Gastrocnemius medialis (tissue), 4 donors: ENCODE measurements at regions not wholly inside any gene's neighbourhood (a gene's known extent, or its start where the extent isn't known, plus 50 kb on each side); places are given as distances from the start of the nearest gene placed in this dataset.

ENCODE experiments used
- ATAC-seq, 2 donors: fragments of 150-250 bp; one replicate each; pipeline ENCODE4 v1.9.1; 2016
- DNase-seq, 2 donors: peaks; one replicate each; pipeline ENCODE4 v3.0.0-alpha.2; 2019
- H3K27ac ChIP-seq, 4 donors: fragments of 200-600 bp; sonication (generic); 1 replicate in 1 of 4; 2 replicates in 3 of 4; pipeline ENCODE4 v1.5.1; 2016 to 2018; ENCODE audit warnings: mild to moderate bottlenecking in 2 of 4, moderate library complexity in 1 of 4
- H3K27me3 ChIP-seq, 3 donors: fragments of 200-600 bp; sonication (generic) in 2 of 3; 1 replicate in 1 of 3; 2 replicates in 2 of 3; pipeline versions ENCODE4 v1.5.1 to v1.6.0; 2016 to 2019; ENCODE audit warnings: mild to moderate bottlenecking in 1 of 3, moderate library complexity in 1 of 3
- H3K36me3 ChIP-seq, 2 donors: fragments of 200-600 bp; sonication (generic) in 1 of 2; one replicate each; pipeline ENCODE4 v1.5.1; 2017 to 2018
- H3K4me1 ChIP-seq, 2 donors: fragments of 200-600 bp; sonication (generic) in 1 of 2; one replicate each; pipeline ENCODE4 v1.5.1; 2016 to 2017; ENCODE audit warnings: mild to moderate bottlenecking in 2 of 2
- H3K4me3 ChIP-seq, 4 donors: fragments of 200-600 bp; sonication (generic) in 3 of 4; 1 replicate in 1 of 4; 2 replicates in 3 of 4; pipeline ENCODE4 v1.5.1; 2016 to 2019; ENCODE audit warnings: mild to moderate bottlenecking in 2 of 4
- H3K9me3 ChIP-seq, 3 donors: fragments of 200-600 bp; sonication (generic) in 2 of 3; 1 replicate in 1 of 3; 2 replicates in 2 of 3; pipeline ENCODE4 v1.5.1; 2016 to 2019
- POLR2A ChIP-seq, 2 donors: fragments of 450-650 bp; IDR thresholded peaks; one replicate each; pipeline ENCODE4 v1.6.1; 2017; ENCODE audit warnings: antibody characterized with exemption in 2 of 2, mild to moderate bottlenecking in 2 of 2, moderate library complexity in 2 of 2
- in situ Hi-C, 4 donors: fragments of 200-750 bp; cut with MboI; loops; one replicate each; pipeline versions ENCODE4 v1.15.0 to v1.8.0; 2017; ENCODE audit warnings: low sequenced_read_pairs in 4 of 4
- intact Hi-C: fragments of 100-400 bp; cut with DNase I; formaldehyde crosslinking; loops from one replicate; pipeline ENCODE4 v1.15.1; 2023; ENCODE audit warnings: low total_unique reads
- TF ChIP-seq, protein P1 (sequence below), 5 experiments: fragments of 450-650 bp in 3 of 5; fragments of 200-600 bp in 2 of 5; sonication (generic) in 2 of 5; IDR thresholded peaks in 4 of 5; conservative IDR thresholded peaks in 1 of 5; 1 replicate in 4 of 5; 2 replicates in 1 of 5; pipeline ENCODE4 v1.5.1; 2016 to 2019; ENCODE audit warnings: antibody characterized with exemption in 5 of 5, mild to moderate bottlenecking in 3 of 5, moderate library complexity in 3 of 5

DNA sequence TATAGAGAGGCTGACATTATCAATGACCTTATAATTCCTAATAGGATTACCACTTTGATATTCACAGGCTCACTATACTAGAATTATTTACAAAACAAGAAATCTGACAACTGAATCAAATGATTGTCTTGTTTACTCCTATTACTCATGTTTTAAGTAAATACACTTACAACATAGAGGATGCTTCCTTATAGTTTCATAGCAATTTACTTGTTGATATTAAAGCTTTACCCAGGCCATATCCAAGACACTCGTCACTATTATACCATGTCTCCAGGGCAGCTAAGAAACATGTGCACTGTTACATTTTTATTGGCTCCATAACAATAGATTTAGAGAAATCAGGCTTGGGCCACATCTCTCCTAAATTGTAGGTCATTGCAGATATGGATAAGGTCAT is 276.9 kb downstream of the HGF start:
- no peak for TF ChIP-seq POLR2A (IDR thresholded peaks at IDR 0.05)
- TF ChIP-seq, protein P1, sequence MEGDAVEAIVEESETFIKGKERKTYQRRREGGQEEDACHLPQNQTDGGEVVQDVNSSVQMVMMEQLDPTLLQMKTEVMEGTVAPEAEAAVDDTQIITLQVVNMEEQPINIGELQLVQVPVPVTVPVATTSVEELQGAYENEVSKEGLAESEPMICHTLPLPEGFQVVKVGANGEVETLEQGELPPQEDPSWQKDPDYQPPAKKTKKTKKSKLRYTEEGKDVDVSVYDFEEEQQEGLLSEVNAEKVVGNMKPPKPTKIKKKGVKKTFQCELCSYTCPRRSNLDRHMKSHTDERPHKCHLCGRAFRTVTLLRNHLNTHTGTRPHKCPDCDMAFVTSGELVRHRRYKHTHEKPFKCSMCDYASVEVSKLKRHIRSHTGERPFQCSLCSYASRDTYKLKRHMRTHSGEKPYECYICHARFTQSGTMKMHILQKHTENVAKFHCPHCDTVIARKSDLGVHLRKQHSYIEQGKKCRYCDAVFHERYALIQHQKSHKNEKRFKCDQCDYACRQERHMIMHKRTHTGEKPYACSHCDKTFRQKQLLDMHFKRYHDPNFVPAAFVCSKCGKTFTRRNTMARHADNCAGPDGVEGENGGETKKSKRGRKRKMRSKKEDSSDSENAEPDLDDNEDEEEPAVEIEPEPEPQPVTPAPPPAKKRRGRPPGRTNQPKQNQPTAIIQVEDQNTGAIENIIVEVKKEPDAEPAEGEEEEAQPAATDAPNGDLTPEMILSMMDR (IDR thresholded peaks at IDR 0.05 in 4 of 5, conservative IDR thresholded peaks at IDR 0.05 in 1 of 5): no peak
- intact Hi-C loops (loop anchor here (10.0 kb wide), 3 partner anchors 462 to 1082 kb away; no protein-coding TSS in a partner anchor), in situ Hi-C loops (loop anchor here (25.0 kb wide), 2 partner anchors 469 to 1094 kb away; no protein-coding TSS in a partner anchor)
- no peak for DNase-seq
- ATAC-seq: no peak
- no peaks in the 10 kb centered on the region for H3K4me1 ChIP-seq
- no peak overlapping the region for H3K4me3 ChIP-seq
- H3K27ac ChIP-seq: no peak overlapping the region
- H3K9me3 ChIP-seq: no peaks in the 10 kb centered on the region
- no peaks in the 10 kb centered on the region for H3K36me3 ChIP-seq
- no peaks in the 10 kb centered on the region for H3K27me3 ChIP-seq

DNA sequence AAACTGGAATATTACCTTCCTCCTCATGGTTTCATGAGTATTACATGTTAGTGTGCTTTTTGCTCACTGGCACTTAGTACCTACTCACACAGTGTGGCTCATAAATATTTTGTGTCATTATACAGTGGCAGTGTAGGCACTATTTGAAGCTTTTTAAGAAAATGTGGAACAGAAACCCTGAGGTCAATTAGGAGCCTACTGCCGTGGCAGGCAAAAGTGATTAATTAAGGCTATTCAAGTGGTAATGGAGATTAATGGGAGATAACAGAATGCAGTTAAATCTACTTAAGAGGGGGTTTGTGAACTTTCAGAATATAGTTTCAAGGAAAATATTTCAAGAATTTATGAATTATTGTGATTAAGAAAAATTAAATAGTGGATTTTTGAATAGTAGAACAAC is 277.6 kb downstream of the HGF start:
- H3K27me3 ChIP-seq: no peaks in the 10 kb centered on the region
- no peaks in the 10 kb centered on the region for H3K4me1 ChIP-seq
- H3K36me3 ChIP-seq: no peaks in the 10 kb centered on the region
- DNase-seq: no peak
- in situ Hi-C loops (loop anchor here (25.0 kb wide), 2 partner anchors 470 to 1095 kb away; no protein-coding TSS in a partner anchor), intact Hi-C loops (loop anchor here (10.0 kb wide), 3 partner anchors 463 to 1083 kb away; no protein-coding TSS in a partner anchor)
- ATAC-seq: no peak
- no peak overlapping the region for H3K27ac ChIP-seq
- H3K9me3 ChIP-seq: no peaks in the 10 kb centered on the region
- no peak overlapping the region for H3K4me3 ChIP-seq
- TF ChIP-seq POLR2A (IDR thresholded peaks at IDR 0.05): no peak
- TF ChIP-seq, protein P1 (IDR thresholded peaks at IDR 0.05 in 4 of 5, conservative IDR thresholded peaks at IDR 0.05 in 1 of 5): no peak

DNA sequence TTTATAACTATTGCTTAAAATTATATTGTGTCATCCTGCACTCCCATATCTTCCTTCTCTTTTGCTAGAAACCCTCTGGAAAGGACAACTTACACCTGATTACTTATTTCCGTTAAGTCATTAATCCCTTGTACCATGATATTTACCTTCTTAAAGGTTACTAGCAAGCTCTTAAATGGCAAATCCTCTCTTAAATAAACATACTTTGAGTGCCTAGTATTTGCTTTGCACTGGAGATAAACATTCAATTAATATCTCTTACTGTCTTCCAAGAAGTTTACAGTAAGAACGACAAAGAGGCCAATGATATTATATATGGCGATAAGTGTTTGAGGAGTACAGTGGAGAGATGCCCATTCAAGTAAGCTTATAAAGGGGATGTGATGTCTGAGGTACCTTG is 278.3 kb downstream of the HGF start:
- H3K4me1 ChIP-seq: no peaks in the 10 kb centered on the region
- intact Hi-C loops (loop anchor here (10.0 kb wide), 3 partner anchors 463 to 1083 kb away; no protein-coding TSS in a partner anchor), in situ Hi-C loops (loop anchor here (25.0 kb wide), 2 partner anchors 471 to 1096 kb away; no protein-coding TSS in a partner anchor)
- DNase-seq: no peak
- TF ChIP-seq, protein P1 (IDR thresholded peaks at IDR 0.05 in 4 of 5, conservative IDR thresholded peaks at IDR 0.05 in 1 of 5): no peak
- no peak for TF ChIP-seq POLR2A (IDR thresholded peaks at IDR 0.05)
- ATAC-seq: no peak
- H3K9me3 ChIP-seq: no peaks in the 10 kb centered on the region
- H3K36me3 ChIP-seq: no peaks in the 10 kb centered on the region
- no peaks in the 10 kb centered on the region for H3K27me3 ChIP-seq
- H3K4me3 ChIP-seq: no peak overlapping the region
- no peak overlapping the region for H3K27ac ChIP-seq

DNA sequence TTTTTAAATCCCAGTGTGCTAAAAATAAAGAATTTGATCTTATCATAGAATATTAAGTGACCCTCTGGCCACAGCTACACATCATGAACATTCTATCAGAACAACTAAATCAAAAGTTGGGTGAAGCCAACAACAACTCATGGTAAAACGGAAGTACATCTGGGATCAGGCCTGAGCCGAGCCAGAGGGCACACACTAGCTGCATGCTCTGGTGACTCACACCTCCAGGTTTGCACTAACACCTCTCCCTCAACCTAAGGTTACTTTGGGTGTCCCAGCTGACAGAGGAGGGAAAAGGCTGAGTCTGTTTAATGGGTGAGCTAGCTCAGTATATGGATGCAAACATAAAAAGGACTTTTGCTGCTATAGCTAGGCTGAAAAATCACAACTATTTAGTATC is 281.6 kb downstream of the HGF start:
- intact Hi-C loops: no loop called here
- no peak for TF ChIP-seq POLR2A (IDR thresholded peaks at IDR 0.05)
- TF ChIP-seq, protein P1 (IDR thresholded peaks at IDR 0.05 in 4 of 5, conservative IDR thresholded peaks at IDR 0.05 in 1 of 5): no peak

DNA sequence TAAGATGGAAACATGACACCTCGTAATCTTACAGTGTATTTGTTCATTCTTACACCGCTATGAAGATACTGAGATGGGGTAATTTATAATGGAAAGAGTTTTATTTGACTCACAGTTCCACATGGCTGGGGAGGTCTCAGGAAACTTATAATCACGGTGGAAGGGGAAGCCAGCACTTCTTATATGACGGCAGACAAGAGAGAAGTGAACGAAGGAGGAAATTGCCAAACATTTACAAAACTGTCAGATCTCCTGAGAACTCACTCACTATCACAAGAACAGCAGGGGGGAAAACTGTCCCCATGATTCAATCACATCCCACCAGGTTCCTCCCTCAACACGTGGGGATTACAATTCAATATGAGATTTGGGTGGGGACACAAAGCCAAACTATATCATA is 282.3 kb downstream of the HGF start:
- intact Hi-C loops (no loop called here), in situ Hi-C loops (loop anchor here (10.0 to 25.0 kb wide), 3 partner anchors 467 to 1100 kb away; no protein-coding TSS in a partner anchor)
- Histone ChIP-seq H3K4me1 (no peaks in the 10 kb centered on the region), H3K4me3 (no peak overlapping the region), H3K27ac (no peak overlapping the region), H3K27me3 (no peaks in the 10 kb centered on the region), H3K36me3 (no peaks in the 10 kb centered on the region), H3K9me3 (no peaks in the 10 kb centered on the region)
- TF ChIP-seq, protein P1 (IDR thresholded peaks at IDR 0.05 in 4 of 5, conservative IDR thresholded peaks at IDR 0.05 in 1 of 5): no peak
- no peak for TF ChIP-seq POLR2A (IDR thresholded peaks at IDR 0.05)
- ATAC-seq (no peak), DNase-seq (no peak)

More for the DNA sequence above, 281.6 kb downstream of the HGF start:
- Histone ChIP-seq H3K4me3 (no peak overlapping the region), H3K27ac (no peak overlapping the region), H3K4me1 (no peaks in the 10 kb centered on the region), H3K27me3 (no peaks in the 10 kb centered on the region), H3K36me3 (no peaks in the 10 kb centered on the region), H3K9me3 (no peaks in the 10 kb centered on the region)
- ATAC-seq (no peak), DNase-seq (no peak)
- in situ Hi-C loops: loop anchor here (10.0 to 25.0 kb wide), 3 partner anchors 467 to 1099 kb away; no protein-coding TSS in a partner anchor
